RWPE2 (cell line): ENCODE measurements at regions not wholly inside any gene's neighbourhood (a gene's known extent, or its start where the extent isn't known, plus 50 kb on each side); places are given as distances from the start of the nearest gene placed in this dataset.

Experiments
- ATAC-seq: fragments of 200-7000 bp; cut with Tn5 transposase; 3 replicates; pipeline ENCODE4 v1.9.1; 2021; ENCODE audit warnings: low read depth
- DNase-seq: peaks from one replicate; pipeline ENCODE4 v3.0.0-alpha.2; 2020; ENCODE audit warnings: low spot score
- H3K27ac ChIP-seq: fragments of 450-650 bp; 2 replicates; pipeline ENCODE4 v1.5.1; 2017; ENCODE audit warnings: mild to moderate bottlenecking; ENCODE audit not compliant: poor library complexity, severe bottlenecking
- H3K27me3 ChIP-seq: fragments of 250-450 bp; sonication (Bioruptor Pico); 2 replicates; pipeline ENCODE4 v1.5.1; 2021; ENCODE audit warnings: mild to moderate bottlenecking, moderate library complexity; ENCODE audit not compliant: insufficient read depth, poor library complexity, severe bottlenecking
- H3K36me3 ChIP-seq: fragments of 250-450 bp; sonication (Bioruptor Pico); 2 replicates; pipeline ENCODE4 v1.5.1; 2020; ENCODE audit warnings: low read depth, mild to moderate bottlenecking, moderate library complexity
- H3K4me1 ChIP-seq: fragments of 250-450 bp; sonication (Bioruptor Pico); 2 replicates; pipeline ENCODE4 v1.5.1; 2021; ENCODE audit warnings: mild to moderate bottlenecking, moderate library complexity; ENCODE audit not compliant: insufficient read depth, poor library complexity, severe bottlenecking
- H3K4me3 ChIP-seq: fragments of 250-450 bp; sonication (Bioruptor Pico); 2 replicates; pipeline ENCODE4 v1.5.1; 2021; ENCODE audit warnings: mild to moderate bottlenecking, moderate library complexity; ENCODE audit not compliant: severe bottlenecking
- H3K9me3 ChIP-seq: fragments of 250-450 bp; sonication (Bioruptor Pico); 2 replicates; pipeline ENCODE4 v1.5.1; 2021; ENCODE audit warnings: mild to moderate bottlenecking, moderate library complexity; ENCODE audit not compliant: severe bottlenecking
- CTCF ChIP-seq: fragments of 450-650 bp; IDR thresholded peaks from one replicate; pipeline ENCODE4 v1.5.1; 2017; ENCODE audit warnings: mild to moderate bottlenecking, moderate library complexity; ENCODE audit not compliant: poor library complexity, severe bottlenecking

GRCh38 chr1:3976821-3977220 is 76.7 kb upstream of the C1orf174 start:
- no peak for DNase-seq
- H3K36me3 ChIP-seq = no peaks in the 10 kb centered on the region
- TF ChIP-seq CTCF = no peak

GRCh38 chr1:3978196-3978989 is 78.3 kb upstream of the C1orf174 start:
- no peak for DNase-seq
- no peaks in the 10 kb centered on the region for H3K9me3 ChIP-seq
- no peaks in the 10 kb centered on the region for H3K4me1 ChIP-seq
- no peaks in the 10 kb centered on the region for H3K36me3 ChIP-seq
- H3K27me3 ChIP-seq = no peaks in the 10 kb centered on the region
- TF ChIP-seq CTCF = no peak
- no peak overlapping the region for H3K27ac ChIP-seq
- no peak overlapping the region for H3K4me3 ChIP-seq
- ATAC-seq = no peak

More at GRCh38 chr1:3976821-3977220, 76.7 kb upstream of the C1orf174 start:
- no peak for ATAC-seq
- Histone ChIP-seq H3K9me3 (no peaks in the 10 kb centered on the region), H3K27me3 (no peaks in the 10 kb centered on the region), H3K4me3 (no peak overlapping the region), H3K4me1 (no peaks in the 10 kb centered on the region), H3K27ac (no peak overlapping the region)

- Histone ChIP-seq H3K27ac (no peak overlapping the region), H3K4me1 (no peaks in the 10 kb centered on the region), H3K9me3 (no peaks in the 10 kb centered on the region), H3K4me3 (no peak overlapping the region), H3K27me3 (peaks cover 4% of the 10 kb centered on the region), H3K36me3 (no peaks in the 10 kb centered on the region)
- no peak for TF ChIP-seq CTCF
- no peak for DNase-seq
- ATAC-seq = no peak
Measured at GRCh38 chr1:3978990-3979325, 78.9 kb upstream of the C1orf174 start.

DNA sequence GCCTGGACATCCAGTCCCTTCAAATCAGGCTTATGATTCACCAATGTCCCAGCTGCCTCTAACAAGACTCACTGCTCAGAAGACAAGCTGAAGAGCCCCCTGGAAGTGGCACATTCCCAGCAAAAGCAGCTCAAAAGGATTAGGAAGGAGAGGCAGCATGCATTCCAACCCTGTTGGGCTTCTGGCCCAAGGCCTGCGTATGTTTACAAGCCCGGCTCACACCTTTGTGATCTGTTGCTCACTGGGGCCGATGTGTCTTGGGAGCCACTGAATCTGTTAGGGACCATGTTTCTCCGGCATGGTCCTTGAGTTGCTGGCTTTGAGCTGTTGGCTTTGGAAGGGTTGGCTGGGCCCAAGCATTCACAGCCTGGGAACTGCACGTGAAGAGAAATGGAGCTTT is 81.2 kb upstream of the C1orf174 start:
- no peak for TF ChIP-seq CTCF
- DNase-seq = no peak
- no peaks in the 10 kb centered on the region for H3K36me3 ChIP-seq
- H3K9me3 ChIP-seq = no peaks in the 10 kb centered on the region
- ATAC-seq = no peak
- H3K27ac ChIP-seq = no peak overlapping the region
- H3K4me1 ChIP-seq = no peaks in the 10 kb centered on the region
- peaks cover 4% of the 10 kb centered on the region for H3K27me3 ChIP-seq
- H3K4me3 ChIP-seq = no peak overlapping the region

GRCh38 chr1:3981746-3982505 is 81.9 kb upstream of the C1orf174 start:
- H3K9me3 ChIP-seq = no peaks in the 10 kb centered on the region
- TF ChIP-seq CTCF = no peak
- H3K36me3 ChIP-seq = no peaks in the 10 kb centered on the region
- H3K27me3 ChIP-seq = peaks cover 4% of the 10 kb centered on the region
- H3K4me3 ChIP-seq = no peak overlapping the region
- DNase-seq (no peak), ATAC-seq (no peak)
- H3K4me1 ChIP-seq = no peaks in the 10 kb centered on the region
- no peak overlapping the region for H3K27ac ChIP-seq
